ENCODE measurements at regions not wholly inside any gene's neighbourhood (a gene's known extent, or its start where the extent isn't known, plus 50 kb on each side); places are given as distances from the start of the nearest gene placed in this dataset.

DNA sequence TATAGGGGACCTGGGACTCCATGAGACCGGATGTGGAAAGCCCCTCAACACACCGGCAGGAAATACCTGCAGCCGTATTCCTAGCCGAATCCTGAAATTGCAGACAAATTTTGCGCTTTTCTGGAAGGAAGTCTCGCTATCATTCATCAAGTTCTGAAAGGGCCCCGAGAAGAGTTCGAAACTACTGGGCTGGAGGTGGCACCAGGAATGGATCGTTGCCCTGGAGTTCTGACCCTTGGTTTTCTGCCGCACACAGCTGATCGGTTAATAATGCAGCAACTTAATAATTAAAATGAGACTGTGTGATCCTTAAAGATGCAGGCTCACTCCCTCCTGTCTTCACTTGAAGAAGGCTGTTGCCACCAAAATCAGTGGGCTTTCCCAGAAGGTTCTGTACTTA, 55.7 kb upstream of the MRTFB start:
- intact Hi-C loops (cut with micrococcal nuclease) (no loop called here), dilution Hi-C loops (cut with MboI; ENCODE audit: extremely low pct_ligation_motif_present, low sequenced_read_pairs) (no loop called here)
- Histone ChIP-seq H3K4me3 (replicated peaks in 1 of 3; ENCODE audit: insufficient read depth in 1 of 3, low read depth in 1 of 3, low read length in 3 of 3) (no peak overlapping the region), H3K4me2 (ENCODE audit: insufficient read depth, low read length) (peak overlapping the region; percentile 38), H4K20me1 (replicated peaks; ENCODE audit: control insufficient read depth, extremely low read depth, insufficient read depth, low read length) (no peaks in the 10 kb centered on the region), H3K9me3 (replicated peaks; ENCODE audit: control insufficient read depth, insufficient read depth, low read length) (no peaks in the 10 kb centered on the region), H2AFZ (ENCODE audit: low read depth, low read length) (no peak overlapping the region), H3K36me3 (ENCODE audit: control insufficient read depth in 2 of 2, extremely low read depth in 1 of 2, insufficient read depth in 2 of 2, low read length in 2 of 2) (no peaks in the 10 kb centered on the region), H3K79me2 (ENCODE audit: control insufficient read depth, insufficient read depth, low read length) (no peaks in the 10 kb centered on the region), H3K4me1 (ENCODE audit: control insufficient read depth, extremely low read depth, insufficient read depth, low read length) (peaks cover 19% of the 10 kb centered on the region), H3K27ac (ENCODE audit: insufficient read depth, low read depth, low read length) (no peak overlapping the region), H3K27me3 (ENCODE audit: control insufficient read depth in 2 of 2, insufficient read depth in 2 of 2, low read length in 2 of 2) (peaks cover 0 to 2% of the 10 kb centered on the region in 2 experiments), H3K9ac (replicated peaks; ENCODE audit: extremely low read depth, insufficient read depth, low read length) (no peak overlapping the region), H3K9me1 (replicated peaks; ENCODE audit: control insufficient read depth, extremely low read depth, insufficient read depth, low read length) (no peaks in the 10 kb centered on the region)
- no peak for DNase-seq (ENCODE audit: low read depth, low spot score)
- FAIRE-seq = no peak
- POLR2A ChIA-PET = no interaction called here
- TF ChIP-seq FOS (IDR thresholded peaks at IDR 0.05; ENCODE audit: borderline replicate concordance, insufficient read depth, low read length) (no peak), MYC (IDR thresholded peaks at IDR 0.05; ENCODE audit: low read depth, low read length) (no peak), CTCF (IDR thresholded peaks at IDR 0.05; ENCODE audit: extremely low read depth in 1 of 2, insufficient read depth in 1 of 2, low read depth in 1 of 2, low read length in 2 of 2) (no peak), EZH2 (IDR thresholded peaks at IDR 0.05; ENCODE audit: borderline replicate concordance, low read depth, low read length, severe bottlenecking) (no peak), JUN (IDR thresholded peaks at IDR 0.05; ENCODE audit: borderline replicate concordance, insufficient read depth, insufficient read length, low read depth) (no peak), POLR2A (IDR thresholded peaks at IDR 0.05; ENCODE audit: low read depth, low read length) (no peak), POLR2AphosphoS5 (IDR thresholded peaks at IDR 0.05; ENCODE audit: insufficient read depth, low read depth, low read length) (no peak), GATA2 (IDR thresholded peaks at IDR 0.05; ENCODE audit: insufficient read depth, insufficient read length, low read depth, low read length) (no peak)
- TF ChIP-seq, protein P1, sequence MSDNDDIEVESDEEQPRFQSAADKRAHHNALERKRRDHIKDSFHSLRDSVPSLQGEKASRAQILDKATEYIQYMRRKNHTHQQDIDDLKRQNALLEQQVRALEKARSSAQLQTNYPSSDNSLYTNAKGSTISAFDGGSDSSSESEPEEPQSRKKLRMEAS (IDR thresholded peaks at IDR 0.05; ENCODE audit: insufficient read depth, insufficient read length) = no peak
- CTCF ChIA-PET = interaction anchor here (0.9 to 1.9 kb wide), 6 partner anchors 9 to 92 kb away, joined by 3 to 6 read pairs (median 4); no protein-coding TSS in a partner anchor
- BruUV-seq (replicated peaks) = no TSS peak
